C4-2B (cell line): ENCODE measurements at regions not wholly inside any gene's neighbourhood (a gene's known extent, or its start where the extent isn't known, plus 50 kb on each side); places are given as distances from the start of the nearest gene placed in this dataset.
"Not testable (repeated sequence)": the region's sequence is repeated elsewhere in the genome, so short reads cannot be mapped to it uniquely, and the experiment has no call there.

Experiments
- H3K27ac ChIP-seq: fragments of 450-650 bp; 2 replicates; pipeline ENCODE4 v1.5.1; 2017
- CTCF ChIP-seq: fragments of 450-650 bp; conservative IDR thresholded peaks from 2 replicates; pipeline ENCODE4 v1.5.1; 2017; ENCODE audit warnings: mild to moderate bottlenecking
- ZFX ChIP-seq: fragments of 450-650 bp; IDR thresholded peaks from 2 replicates; pipeline ENCODE4 v1.6.1; 2017

GRCh38 chr14:106592115-106592852 is 1065.9 kb downstream of the TMEM121 start:
- not testable (repeated sequence) for H3K27ac ChIP-seq
- TF ChIP-seq CTCF = peak; percentile 85

GRCh38 chr14:106599209-106599608 is 1072.8 kb downstream of the TMEM121 start:
- TF ChIP-seq ZFX (no peak), CTCF (no peak)
- no peak overlapping the region for H3K27ac ChIP-seq

- no peak overlapping the region for H3K27ac ChIP-seq
- TF ChIP-seq CTCF (peak; percentile 89), ZFX (no peak)
Observed at GRCh38 chr14:106605548-106606448, 1079.4 kb downstream of the TMEM121 start.

GRCh38 chr14:106606936-106607335 is 1080.6 kb downstream of the TMEM121 start:
- H3K27ac ChIP-seq = no peak overlapping the region
- TF ChIP-seq CTCF (no peak), ZFX (no peak)

GRCh38 chr14:106610691-106611090 is 1084.3 kb downstream of the TMEM121 start:
- TF ChIP-seq CTCF = no peak
- TF ChIP-seq ZFX = no peak
- H3K27ac ChIP-seq = no peak overlapping the region

GRCh38 chr14:106613256-106613655 is 1086.9 kb downstream of the TMEM121 start:
- TF ChIP-seq CTCF = no peak
- TF ChIP-seq ZFX = no peak
- H3K27ac ChIP-seq = no peak overlapping the region

- TF ChIP-seq CTCF = peak; percentile 85
- not testable (repeated sequence) for H3K27ac ChIP-seq
Observed at GRCh38 chr14:106618471-106618951, 1092.1 kb downstream of the TMEM121 start.
